Smooth muscle cell (in vitro differentiated cells): ENCODE measurements at regions not wholly inside any gene's neighbourhood (a gene's known extent, or its start where the extent isn't known, plus 50 kb on each side); places are given as distances from the start of the nearest gene placed in this dataset.
"Not testable (repeated sequence)": the region's sequence is repeated elsewhere in the genome, so short reads cannot be mapped to it uniquely, and the experiment has no call there.

Experiments used
- DNase-seq: peaks from one replicate; lab custom pipeline; 2025; ENCODE audit not compliant: unreplicated experiment; lab: John Stamatoyannopoulos, UW
- H2AFZ ChIP-seq: fragments of 200-600 bp; sonication (generic); 2 replicates; pipeline ENCODE4 v1.6.0; 2016; ENCODE audit warnings: antibody characterized with exemption, low read depth, mild to moderate bottlenecking
- H3F3A ChIP-seq: fragments of 200-600 bp; sonication (generic); 2 replicates; pipeline ENCODE4 v1.6.0; 2017; ENCODE audit warnings: antibody characterized with exemption, low read depth
- H3K27ac ChIP-seq: fragments of 200-600 bp; sonication (generic); 2 replicates; pipeline ENCODE4 v1.5.1; 2016; ENCODE audit warnings: low read depth, mild to moderate bottlenecking
- H3K27me3 ChIP-seq: fragments of 200-600 bp; sonication (generic); 2 replicates; pipeline ENCODE4 v1.6.1; 2016; ENCODE audit warnings: low read depth, mild to moderate bottlenecking
- H3K36me3 ChIP-seq: fragments of 200-600 bp; sonication (generic); 2 replicates; pipeline ENCODE4 v1.5.1; 2016; ENCODE audit warnings: low read depth
- H3K4me1 ChIP-seq: fragments of 200-600 bp; sonication (generic); 2 replicates; pipeline ENCODE4 v1.5.1; 2016; ENCODE audit warnings: low read depth
- H3K4me2 ChIP-seq: fragments of 200-600 bp; sonication (generic); 2 replicates; pipeline ENCODE4 v1.6.0; 2016; ENCODE audit warnings: mild to moderate bottlenecking
- H3K4me3 ChIP-seq: fragments of 200-600 bp; sonication (generic); 2 replicates; pipeline ENCODE4 v1.5.1; 2016; ENCODE audit warnings: mild to moderate bottlenecking
- H3K79me2 ChIP-seq: fragments of 200-600 bp; sonication (generic); 2 replicates; pipeline ENCODE4 v1.6.0; 2016; ENCODE audit warnings: low read depth, mild to moderate bottlenecking
- H3K9ac ChIP-seq: fragments of 200-600 bp; sonication (generic); 2 replicates; pipeline ENCODE4 v1.6.0; 2016; ENCODE audit warnings: low read depth
- H3K9me3 ChIP-seq: fragments of 200-600 bp; sonication (generic); replicated peaks from 2 replicates; pipeline ENCODE4 v1.5.1; 2016; ENCODE audit warnings: low read depth
- H4K20me1 ChIP-seq: fragments of 200-600 bp; sonication (generic); 2 replicates; pipeline ENCODE4 v1.6.0; 2016; ENCODE audit warnings: low read depth
- WGBS: methylation state at CpG from one replicate; pipeline ENCODE4 v1.1.7; 2016; ENCODE audit warnings: low lambda C conversion rate; 5-methylcytosine and 5-hydroxymethylcytosine counted together
- TF ChIP-seq, protein P1 (sequence below): fragments of 200-600 bp; sonication (generic); IDR thresholded peaks from 2 replicates; pipeline ENCODE4 v1.5.1; 2017; ENCODE audit warnings: borderline replicate concordance, mild to moderate bottlenecking, antibody characterized with exemption; ENCODE audit not compliant: insufficient read depth, poor library complexity, severe bottlenecking

DNA sequence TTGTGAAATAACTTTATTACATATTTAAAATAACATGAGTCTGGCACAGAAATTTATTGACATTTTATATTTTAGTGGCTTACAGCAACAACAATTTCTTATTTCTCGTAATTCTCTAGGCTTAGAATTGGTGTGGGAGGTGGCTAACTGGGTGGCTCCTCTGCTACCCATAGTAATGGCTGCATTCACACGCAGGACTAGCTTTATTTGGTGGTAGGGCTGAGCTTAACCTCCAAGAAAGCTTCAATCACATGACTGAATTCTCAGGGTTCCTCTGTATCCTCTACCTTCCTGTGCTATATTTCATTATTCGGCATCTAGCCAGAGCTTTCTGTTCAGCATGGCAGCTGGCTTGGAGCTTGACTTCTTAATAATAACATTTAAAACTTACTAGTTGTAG, 138.8 kb downstream of the ZWINT start:
- Histone ChIP-seq H3K27me3 (no peaks in the 10 kb centered on the region), H3K4me1 (no peaks in the 10 kb centered on the region), H3K4me2 (no peak overlapping the region), H3K27ac (no peak overlapping the region), H3K9ac (no peak overlapping the region), H3K4me3 (no peak overlapping the region), H3K9me3 (no peaks in the 10 kb centered on the region), H3F3A (no peaks in the 10 kb centered on the region), H2AFZ (no peak overlapping the region), H3K79me2 (no peaks in the 10 kb centered on the region), H3K36me3 (no peaks in the 10 kb centered on the region), H4K20me1 (no peaks in the 10 kb centered on the region)
- TF ChIP-seq, protein P1, sequence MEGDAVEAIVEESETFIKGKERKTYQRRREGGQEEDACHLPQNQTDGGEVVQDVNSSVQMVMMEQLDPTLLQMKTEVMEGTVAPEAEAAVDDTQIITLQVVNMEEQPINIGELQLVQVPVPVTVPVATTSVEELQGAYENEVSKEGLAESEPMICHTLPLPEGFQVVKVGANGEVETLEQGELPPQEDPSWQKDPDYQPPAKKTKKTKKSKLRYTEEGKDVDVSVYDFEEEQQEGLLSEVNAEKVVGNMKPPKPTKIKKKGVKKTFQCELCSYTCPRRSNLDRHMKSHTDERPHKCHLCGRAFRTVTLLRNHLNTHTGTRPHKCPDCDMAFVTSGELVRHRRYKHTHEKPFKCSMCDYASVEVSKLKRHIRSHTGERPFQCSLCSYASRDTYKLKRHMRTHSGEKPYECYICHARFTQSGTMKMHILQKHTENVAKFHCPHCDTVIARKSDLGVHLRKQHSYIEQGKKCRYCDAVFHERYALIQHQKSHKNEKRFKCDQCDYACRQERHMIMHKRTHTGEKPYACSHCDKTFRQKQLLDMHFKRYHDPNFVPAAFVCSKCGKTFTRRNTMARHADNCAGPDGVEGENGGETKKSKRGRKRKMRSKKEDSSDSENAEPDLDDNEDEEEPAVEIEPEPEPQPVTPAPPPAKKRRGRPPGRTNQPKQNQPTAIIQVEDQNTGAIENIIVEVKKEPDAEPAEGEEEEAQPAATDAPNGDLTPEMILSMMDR, result no peak
- no peak for DNase-seq
- 80% methylated on average over 3 of the region's 3 CpGs for whole genome bisulfite sequencing

DNA sequence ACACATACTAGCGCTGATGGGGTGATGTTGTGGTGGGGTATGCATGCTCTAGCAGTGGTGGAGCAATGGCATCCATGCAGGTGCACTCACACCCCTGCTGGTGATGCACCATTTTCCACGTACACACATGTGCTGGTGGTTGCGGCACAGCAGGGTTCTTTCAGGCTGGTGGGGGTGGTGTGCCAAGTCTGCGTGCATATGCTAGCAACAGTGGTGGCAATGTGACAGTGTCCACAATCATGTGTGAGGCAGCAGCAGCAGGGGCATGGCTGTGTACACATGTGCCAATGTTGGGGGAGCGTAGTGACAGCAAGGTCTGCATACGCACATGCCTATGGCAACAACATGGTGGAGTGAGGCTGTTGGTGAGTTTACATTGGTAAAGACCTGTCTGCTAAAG, 148.1 kb downstream of the ZWINT start:
- H3K36me3 ChIP-seq, result no peaks in the 10 kb centered on the region
- no peak for DNase-seq
- H3K4me2 ChIP-seq, result no peak overlapping the region
- no peaks in the 10 kb centered on the region for H3K9me3 ChIP-seq
- H3K9ac ChIP-seq, result no peak overlapping the region
- H4K20me1 ChIP-seq, result no peaks in the 10 kb centered on the region
- TF ChIP-seq, protein P1, result no peak
- H3K27me3 ChIP-seq, result no peaks in the 10 kb centered on the region
- H3K79me2 ChIP-seq, result no peaks in the 10 kb centered on the region
- WGBS, result 94% methylated on average over 6 of the region's 6 CpGs
- H3K4me3 ChIP-seq, result no peak overlapping the region
- H3F3A ChIP-seq, result no peaks in the 10 kb centered on the region
- H3K4me1 ChIP-seq, result no peaks in the 10 kb centered on the region
- H3K27ac ChIP-seq, result no peak overlapping the region
- no peak overlapping the region for H2AFZ ChIP-seq

DNA sequence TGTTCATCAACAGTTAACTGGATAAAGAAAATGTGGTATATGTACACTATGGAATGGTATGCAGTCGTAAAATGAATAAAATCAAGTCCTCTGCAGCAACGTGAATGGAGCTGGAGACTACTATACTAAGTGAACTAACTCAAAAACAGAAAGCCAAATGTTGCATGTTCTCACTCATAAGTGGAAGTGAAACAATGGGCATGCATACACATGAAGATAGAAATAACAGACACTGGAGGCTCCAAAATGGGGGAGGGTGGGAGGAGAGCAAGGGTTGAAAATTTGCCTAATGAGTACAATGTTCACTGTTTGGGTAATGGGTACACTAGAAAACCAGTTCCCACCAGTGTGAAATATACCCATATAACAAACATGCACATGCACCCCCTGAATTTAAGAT, 179.5 kb downstream of the ZWINT start:
- TF ChIP-seq, protein P1, result no peak
- H3K4me2 ChIP-seq, result no peak overlapping the region
- no peaks in the 10 kb centered on the region for H3F3A ChIP-seq
- peaks cover 16% of the 10 kb centered on the region for H3K27me3 ChIP-seq
- no peaks in the 10 kb centered on the region for H4K20me1 ChIP-seq
- H3K4me1 ChIP-seq, result no peaks in the 10 kb centered on the region
- 73% methylated on average over 2 of the region's 2 CpGs for WGBS
- DNase-seq, result no peak
- no peak overlapping the region for H2AFZ ChIP-seq
- H3K36me3 ChIP-seq, result no peaks in the 10 kb centered on the region
- no peaks in the 10 kb centered on the region for H3K79me2 ChIP-seq
- H3K9me3 ChIP-seq, result no peaks in the 10 kb centered on the region
- no peak overlapping the region for H3K9ac ChIP-seq
- no peak overlapping the region for H3K4me3 ChIP-seq
- no peak overlapping the region for H3K27ac ChIP-seq

- no peak overlapping the region for H2AFZ ChIP-seq
- H3K27ac ChIP-seq, result no peak overlapping the region
- no peak for DNase-seq
- H3K9me3 ChIP-seq, result no peaks in the 10 kb centered on the region
- H3K4me1 ChIP-seq, result no peaks in the 10 kb centered on the region
- peaks cover 16% of the 10 kb centered on the region for H3K27me3 ChIP-seq
- no peaks in the 10 kb centered on the region for H3F3A ChIP-seq
- WGBS, result 63% methylated on average over 4 of the region's 4 CpGs
- no peak overlapping the region for H3K9ac ChIP-seq
- H3K36me3 ChIP-seq, result no peaks in the 10 kb centered on the region
- no peak overlapping the region for H3K4me3 ChIP-seq
- no peaks in the 10 kb centered on the region for H3K79me2 ChIP-seq
- no peak overlapping the region for H3K4me2 ChIP-seq
- H4K20me1 ChIP-seq, result no peaks in the 10 kb centered on the region
- TF ChIP-seq, protein P1, result no peak
Measured at GRCh38 chr10:56178210-56178609, 182.8 kb downstream of the ZWINT start.

DNA sequence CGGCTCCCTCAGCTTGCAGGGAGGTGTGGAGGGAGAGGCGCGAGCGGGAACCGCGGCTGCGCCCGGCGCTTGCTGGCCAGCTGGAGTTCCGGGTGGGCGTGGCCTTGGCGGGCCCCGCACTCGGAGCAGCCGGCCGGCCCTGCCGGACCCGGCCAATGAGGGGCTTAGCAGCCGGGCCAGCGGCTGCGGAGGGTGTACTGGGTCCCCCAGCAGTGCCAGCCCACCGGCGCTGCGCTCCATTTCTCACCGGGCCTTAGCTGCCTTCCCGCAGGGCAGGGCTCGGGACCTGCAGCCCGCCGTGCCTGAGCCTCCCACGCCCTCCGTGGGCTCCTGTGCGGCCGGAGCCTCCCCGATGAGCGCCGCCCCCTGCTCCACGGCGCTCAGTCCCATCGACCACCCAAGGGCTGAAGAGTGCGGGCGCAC, 206.0 kb downstream of the ZWINT start:
- H3K27me3 ChIP-seq, H3K36me3 ChIP-seq, H3K9me3 ChIP-seq, H3K9ac ChIP-seq, H2AFZ ChIP-seq, H4K20me1 ChIP-seq, H3F3A ChIP-seq, H3K27ac ChIP-seq, H3K4me1 ChIP-seq, H3K79me2 ChIP-seq, DNase-seq: not testable (repeated sequence)
- 54% methylated on average over 31 of the region's 41 CpGs for WGBS
- Histone ChIP-seq H3K4me3 (peak overlapping the region; percentile 61), H3K4me2 (peak overlapping the region; percentile 79)
